ENCODE measurements at regions not wholly inside any gene's neighbourhood (a gene's known extent, or its start where the extent isn't known, plus 50 kb on each side); places are given as distances from the start of the nearest gene placed in this dataset.

- DNase-seq: no peak
Measured at GRCh38 chr15:95359966-95360365, 970.5 kb upstream of the NR2F2 start.

- no peak for DNase-seq
Measured at GRCh38 chr15:95362306-95362705, 968.2 kb upstream of the NR2F2 start.

GRCh38 chr15:95363646-95364045 lies 966.9 kb upstream of the NR2F2 start:
- no peak for DNase-seq

- DNase-seq: no peak
Measured at GRCh38 chr15:95365511-95366107, 964.9 kb upstream of the NR2F2 start.

- DNase-seq: no peak
Measured at GRCh38 chr15:95368191-95368590, 962.3 kb upstream of the NR2F2 start.

- DNase-seq: no peak
Measured at GRCh38 chr15:95368755-95369601, 961.5 kb upstream of the NR2F2 start.

- DNase-seq: no peak
Measured at GRCh38 chr15:95370291-95370690, 960.2 kb upstream of the NR2F2 start.

- no peak for DNase-seq
Measured at GRCh38 chr15:95371664-95372063, 958.8 kb upstream of the NR2F2 start.

- no peak for DNase-seq
Measured at GRCh38 chr15:95375281-95375680, 955.2 kb upstream of the NR2F2 start.

- no peak for DNase-seq
Measured at GRCh38 chr15:95377258-95377852, 953.1 kb upstream of the NR2F2 start.

- no peak for DNase-seq
Measured at GRCh38 chr15:95394186-95395067, 936.1 kb upstream of the NR2F2 start.

- DNase-seq: no peak
Measured at GRCh38 chr15:95400428-95400827, 930.1 kb upstream of the NR2F2 start.

GRCh38 chr15:95401587-95401986 lies 928.9 kb upstream of the NR2F2 start:
- no peak for DNase-seq

GRCh38 chr15:95405447-95405846 lies 925.1 kb upstream of the NR2F2 start:
- DNase-seq: no peak

- DNase-seq: no peak
Measured at GRCh38 chr15:95407534-95407933, 923.0 kb upstream of the NR2F2 start.

GRCh38 chr15:95409211-95409610 lies 921.3 kb upstream of the NR2F2 start:
- no peak for DNase-seq

- DNase-seq: no peak
Measured at GRCh38 chr15:95409626-95410310, 920.7 kb upstream of the NR2F2 start.

- DNase-seq: no peak
Measured at GRCh38 chr15:95410757-95411156, 919.7 kb upstream of the NR2F2 start.

GRCh38 chr15:95416576-95416975 lies 913.9 kb upstream of the NR2F2 start:
- DNase-seq: no peak

- no peak for DNase-seq
Measured at GRCh38 chr15:95417761-95418160, 912.7 kb upstream of the NR2F2 start.

- DNase-seq: no peak
Measured at GRCh38 chr15:95422255-95422654, 908.2 kb upstream of the NR2F2 start.

- DNase-seq: no peak
Measured at GRCh38 chr15:95425859-95426258, 904.6 kb upstream of the NR2F2 start.

- DNase-seq: no peak
Measured at GRCh38 chr15:95429345-95429744, 901.2 kb upstream of the NR2F2 start.
